GM19455 (cell line): ENCODE measurements at regions not wholly inside any gene's neighbourhood (a gene's known extent, or its start where the extent isn't known, plus 50 kb on each side); places are given as distances from the start of the nearest gene placed in this dataset.
"Not testable (repeated sequence)": the region's sequence is repeated elsewhere in the genome, so short reads cannot be mapped to it uniquely, and the experiment has no call there.

Source experiments
- ATAC-seq: cut with Tn5 transposase; IDR thresholded peaks from one replicate; pipeline ENCODE4 v1.9.1; 2021; ENCODE audit not compliant: unreplicated experiment

DNA sequence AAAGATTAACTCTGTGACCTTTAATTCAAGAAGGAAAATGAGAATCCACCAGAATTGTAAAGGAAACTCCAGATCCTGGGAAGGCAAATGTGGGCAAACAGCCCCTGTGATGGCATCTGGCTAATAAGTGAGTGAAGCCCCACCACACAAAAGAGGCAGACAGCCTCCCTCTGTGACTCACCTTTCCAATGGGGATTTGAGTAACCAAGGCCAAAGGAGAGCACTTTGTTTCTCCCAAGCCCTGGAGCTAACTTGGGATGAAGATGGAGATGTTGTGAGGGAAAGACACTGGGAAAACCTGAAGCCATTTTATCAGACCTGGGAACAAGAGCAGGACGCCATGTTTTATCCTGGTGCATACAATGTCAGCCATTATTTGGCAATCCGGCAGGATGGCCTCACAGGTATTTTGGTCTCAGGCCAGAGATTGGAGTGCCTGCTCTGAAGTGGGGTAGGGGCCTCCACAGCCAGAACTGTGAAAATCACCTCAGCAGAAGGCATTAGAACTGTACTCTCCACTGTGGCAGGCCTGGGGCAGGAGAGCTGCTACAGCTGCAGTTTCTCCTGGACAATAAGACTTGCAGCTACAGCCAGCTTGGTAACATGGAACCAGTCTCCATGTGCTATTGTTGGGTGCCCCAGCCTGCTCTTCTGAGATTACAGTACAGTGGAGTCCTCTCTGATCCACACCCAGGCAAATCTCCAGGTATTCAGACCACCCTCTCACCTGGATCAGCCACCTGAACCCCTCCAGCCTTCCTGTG, 96.6 kb upstream of the PCED1B start:
- no peak for ATAC-seq

DNA sequence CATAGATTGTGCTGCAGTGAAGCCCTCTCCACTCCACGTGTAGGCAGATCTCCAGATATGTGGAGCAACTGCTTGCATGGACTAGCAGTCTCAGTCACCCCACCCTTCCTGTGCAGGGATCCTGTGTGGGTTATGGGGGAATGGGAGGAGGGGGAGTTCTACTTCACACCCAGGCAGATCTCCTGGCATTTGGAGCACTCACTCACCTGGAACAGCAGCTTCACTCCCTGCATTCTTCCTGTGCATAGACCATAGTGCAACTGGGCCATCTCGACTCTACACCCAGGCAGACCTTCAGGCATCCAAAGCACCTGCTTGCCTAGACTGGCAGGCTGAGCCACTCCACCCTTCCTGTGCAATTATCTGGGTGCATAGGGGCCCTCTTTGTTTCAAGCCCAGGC, 96.0 kb upstream of the PCED1B start:
- no peak for ATAC-seq

DNA sequence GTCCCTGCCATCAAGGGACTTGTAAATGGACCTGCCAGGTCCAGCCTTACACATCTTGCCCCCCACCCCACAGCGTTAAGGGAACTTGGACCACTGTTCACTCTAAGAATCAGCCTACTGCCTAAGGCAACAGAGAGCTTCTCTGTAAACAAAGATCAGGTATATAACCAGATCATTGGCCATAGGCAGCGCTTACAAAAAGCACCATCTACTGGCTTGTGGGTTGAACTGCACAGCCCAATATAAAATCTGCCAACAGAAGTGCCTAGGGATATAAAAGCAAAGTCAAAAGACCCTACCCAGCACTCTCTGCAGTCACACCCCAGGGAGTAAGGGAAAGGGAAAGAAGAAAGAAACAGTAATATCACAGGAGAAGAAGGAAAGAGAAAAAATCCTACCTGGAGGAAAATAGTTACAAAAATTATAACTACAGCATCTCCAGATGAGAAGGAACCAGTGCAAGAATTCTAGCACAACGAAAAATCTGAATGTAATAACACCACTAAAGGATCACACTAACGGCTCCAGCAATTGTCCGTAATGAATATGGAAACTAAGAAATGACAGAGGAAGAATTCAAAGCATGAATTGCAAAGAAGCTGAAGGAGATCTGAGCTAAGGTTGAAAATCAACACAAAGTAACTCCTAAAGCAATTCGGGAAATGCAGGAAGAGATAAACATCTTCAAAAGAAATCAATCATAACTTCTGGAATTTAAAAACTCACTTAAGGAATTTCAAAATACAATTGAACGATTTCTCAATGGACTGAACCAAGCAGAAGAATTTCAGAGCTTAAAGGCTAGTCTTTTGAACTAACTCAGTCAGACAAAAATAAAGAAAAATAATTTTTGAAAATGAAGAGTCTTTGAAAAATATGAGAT, 95.2 kb upstream of the PCED1B start:
- peak; percentile 72 for ATAC-seq

DNA sequence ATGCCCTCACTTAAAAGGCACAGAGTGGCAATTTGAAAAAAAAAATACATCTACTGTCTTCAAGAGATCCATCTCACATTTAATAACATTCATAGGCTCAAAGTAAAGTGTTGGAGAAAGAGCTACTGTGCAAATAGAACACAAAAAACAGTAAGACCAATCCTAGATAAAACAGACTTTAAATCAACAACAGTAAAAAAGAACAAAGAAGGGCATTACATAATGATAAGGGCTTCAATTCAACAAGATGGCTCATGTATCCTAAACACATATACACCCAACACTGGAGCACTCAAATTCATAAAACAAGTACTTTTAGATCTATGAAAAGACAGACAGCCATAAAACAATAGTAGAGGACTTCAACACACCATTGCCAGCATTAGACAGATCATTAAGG, 93.6 kb upstream of the PCED1B start:
- ATAC-seq: no peak

DNA sequence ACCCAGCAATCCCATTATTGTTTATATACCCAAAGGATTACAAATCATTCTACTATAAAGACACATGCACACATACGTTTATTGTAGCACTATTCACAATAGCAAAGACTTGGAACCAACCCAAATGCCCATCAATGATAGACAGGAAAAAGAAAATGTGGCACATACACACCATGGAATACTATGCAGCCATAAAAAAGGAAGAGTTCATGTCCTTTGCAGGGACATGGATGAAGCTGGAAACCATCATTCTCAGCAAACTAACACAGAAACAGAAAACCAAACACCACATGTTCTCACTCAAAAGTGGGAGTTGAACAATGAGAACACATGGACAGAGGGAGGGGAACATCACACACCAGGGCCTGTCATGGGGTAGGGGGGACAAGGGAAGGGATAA, 91.3 kb upstream of the PCED1B start:
- not testable (repeated sequence) for ATAC-seq

DNA sequence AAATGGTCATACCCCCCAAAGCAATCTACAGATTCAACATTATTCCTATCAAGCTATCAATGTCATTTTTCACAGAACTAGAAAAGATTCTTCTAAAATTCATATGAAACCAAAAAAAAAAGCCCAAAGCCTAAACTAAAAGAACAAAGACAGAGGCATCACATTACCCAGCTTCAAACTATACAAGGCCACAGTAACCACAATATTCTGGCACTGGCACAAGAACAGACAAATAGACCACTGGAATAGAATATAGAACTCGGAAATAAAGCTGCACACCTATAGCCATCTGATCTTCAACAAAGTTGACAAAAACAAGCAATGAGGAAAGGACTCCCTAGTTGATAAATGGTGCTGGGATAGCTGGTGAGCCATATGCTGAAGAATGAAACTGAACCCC, 89.2 kb upstream of the PCED1B start:
- no peak for ATAC-seq

DNA sequence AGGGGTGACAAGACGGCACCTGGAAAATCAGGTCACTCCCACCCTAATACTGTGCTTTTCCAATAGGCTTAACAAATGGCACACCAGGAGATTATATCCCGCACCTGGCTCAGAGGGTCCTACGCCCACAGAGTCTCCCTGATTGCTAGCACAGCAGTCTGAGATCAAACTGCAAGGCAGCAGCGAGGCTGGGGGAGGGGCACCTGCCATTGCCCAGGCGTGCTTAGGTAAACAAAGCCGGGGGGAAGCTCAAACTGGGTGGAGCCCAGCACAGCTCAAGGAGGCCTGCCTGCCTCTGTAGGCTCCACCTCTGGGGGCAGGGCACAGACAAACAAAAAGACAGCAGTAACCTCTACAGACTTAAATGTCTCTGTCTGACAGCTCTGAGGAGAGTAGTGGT, 87.4 kb upstream of the PCED1B start:
- ATAC-seq: not testable (repeated sequence)

DNA sequence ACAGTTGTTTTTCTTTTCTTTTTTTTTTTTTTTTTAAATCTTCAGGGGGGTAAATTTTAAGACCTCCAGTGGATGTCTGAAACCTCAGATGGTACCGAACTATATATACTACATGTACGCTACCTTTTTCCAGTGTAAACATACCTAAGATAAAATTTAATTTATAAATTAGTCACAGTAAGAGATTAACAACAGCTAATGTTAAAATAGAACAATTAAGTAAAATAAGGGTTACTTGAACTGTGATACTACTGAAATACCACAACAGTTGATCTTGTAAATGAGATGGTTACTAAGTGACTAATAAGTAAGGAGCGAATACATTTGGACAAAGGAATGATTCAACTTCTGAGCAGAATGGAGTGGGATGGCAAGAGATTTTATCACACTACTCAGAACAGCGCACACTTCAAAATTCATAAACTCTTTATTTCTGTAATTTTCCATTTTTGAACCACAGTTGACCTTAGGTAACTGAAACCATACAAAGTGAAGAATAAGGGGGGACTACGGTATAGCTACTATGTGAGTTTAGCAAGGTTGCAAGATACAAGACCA, 80.5 kb upstream of the PCED1B start:
- no peak for ATAC-seq

DNA sequence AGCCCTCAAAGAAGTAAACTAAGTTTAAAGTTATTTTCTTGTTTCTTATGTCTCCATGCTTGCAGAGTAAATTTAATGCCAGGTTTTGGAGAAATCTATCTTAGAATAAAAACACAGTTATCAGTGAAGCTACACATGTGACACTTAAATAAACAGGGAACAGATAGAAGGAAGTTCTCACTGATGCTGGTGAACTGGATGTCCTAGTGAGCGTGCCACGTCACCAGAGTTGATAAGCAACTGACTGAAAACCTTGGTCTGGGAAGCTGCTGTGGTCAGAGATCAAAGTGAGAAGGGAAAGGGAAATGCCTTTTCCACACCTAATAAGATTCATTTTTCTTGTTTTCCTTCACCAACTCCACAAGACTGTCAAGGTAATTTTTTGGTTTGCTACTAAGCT, 74.8 kb upstream of the PCED1B start:
- ATAC-seq: no peak

DNA sequence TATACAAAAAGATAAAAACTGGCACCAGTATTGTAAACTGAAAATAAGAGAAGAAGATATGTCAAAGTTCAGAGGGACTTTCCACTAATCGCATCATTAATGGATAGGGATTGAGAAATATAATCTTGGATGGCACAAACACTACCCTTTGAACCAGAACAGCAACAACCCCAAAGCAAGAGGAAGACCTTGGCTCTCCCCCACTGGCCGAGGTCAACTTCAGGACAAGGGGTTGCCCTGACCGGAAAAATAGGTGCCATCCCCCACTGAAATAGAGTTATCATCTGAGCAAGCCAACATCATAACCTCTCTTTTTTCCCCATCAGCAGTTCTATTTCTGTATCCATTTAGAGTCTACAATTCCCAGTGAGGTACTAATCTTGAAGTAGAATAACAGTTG, 72.4 kb upstream of the PCED1B start:
- no peak for ATAC-seq

DNA sequence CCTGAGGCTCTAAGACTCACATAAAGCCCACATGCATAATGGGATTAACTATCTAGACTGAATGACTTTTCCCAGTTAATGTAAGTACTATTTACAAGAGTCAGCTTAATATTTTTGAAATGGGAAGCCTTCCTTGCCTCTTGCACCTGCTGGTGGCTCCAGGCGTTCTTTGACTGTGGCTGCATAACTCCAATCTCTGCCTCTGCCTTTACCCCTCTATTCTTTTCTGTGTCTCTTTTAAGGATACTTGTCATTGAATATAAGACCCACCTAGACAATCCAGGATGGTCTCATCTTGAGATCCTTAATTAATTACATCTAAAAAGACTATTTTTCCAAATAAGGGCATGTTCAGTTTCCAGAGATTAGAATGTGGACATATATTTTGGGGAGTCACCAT, 66.9 kb upstream of the PCED1B start:
- no peak for ATAC-seq

DNA sequence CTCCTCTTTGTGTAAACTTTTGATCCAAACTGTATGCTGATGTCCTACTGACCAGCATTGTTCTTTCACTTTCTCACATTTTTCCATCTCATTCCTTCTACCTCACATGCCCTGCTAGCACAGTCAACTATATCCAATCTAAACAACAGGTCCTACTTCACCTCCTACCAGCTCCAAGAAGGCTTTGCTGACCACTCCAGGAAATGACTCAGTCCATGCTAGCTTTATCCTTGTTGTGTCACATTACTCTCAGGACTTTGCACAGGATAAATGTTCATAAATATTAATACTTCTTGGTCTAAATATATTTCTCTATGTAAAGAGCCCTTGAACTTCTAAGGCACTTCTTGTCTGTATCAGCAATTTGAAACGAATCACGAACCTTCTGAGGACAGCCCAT, 64.9 kb upstream of the PCED1B start:
- no peak for ATAC-seq

DNA sequence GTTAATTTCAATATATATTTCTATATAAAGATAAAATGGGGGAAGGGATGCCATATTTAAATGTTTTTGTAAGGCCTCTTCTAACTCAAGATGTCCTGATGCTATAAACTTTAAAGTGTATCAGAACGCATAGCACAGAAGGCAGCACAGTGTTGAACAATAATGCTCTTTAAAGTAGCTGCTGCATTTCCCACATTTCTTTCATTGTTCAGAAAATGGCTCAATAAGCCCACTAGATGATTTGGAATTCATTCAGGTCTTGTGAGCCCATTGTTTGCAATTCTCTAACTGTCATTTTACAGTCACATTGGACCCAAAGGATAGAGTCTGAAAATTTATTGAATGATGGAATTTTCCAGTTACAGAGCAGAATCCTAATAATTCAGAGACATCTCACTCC, 64.0 kb upstream of the PCED1B start:
- ATAC-seq: no peak

DNA sequence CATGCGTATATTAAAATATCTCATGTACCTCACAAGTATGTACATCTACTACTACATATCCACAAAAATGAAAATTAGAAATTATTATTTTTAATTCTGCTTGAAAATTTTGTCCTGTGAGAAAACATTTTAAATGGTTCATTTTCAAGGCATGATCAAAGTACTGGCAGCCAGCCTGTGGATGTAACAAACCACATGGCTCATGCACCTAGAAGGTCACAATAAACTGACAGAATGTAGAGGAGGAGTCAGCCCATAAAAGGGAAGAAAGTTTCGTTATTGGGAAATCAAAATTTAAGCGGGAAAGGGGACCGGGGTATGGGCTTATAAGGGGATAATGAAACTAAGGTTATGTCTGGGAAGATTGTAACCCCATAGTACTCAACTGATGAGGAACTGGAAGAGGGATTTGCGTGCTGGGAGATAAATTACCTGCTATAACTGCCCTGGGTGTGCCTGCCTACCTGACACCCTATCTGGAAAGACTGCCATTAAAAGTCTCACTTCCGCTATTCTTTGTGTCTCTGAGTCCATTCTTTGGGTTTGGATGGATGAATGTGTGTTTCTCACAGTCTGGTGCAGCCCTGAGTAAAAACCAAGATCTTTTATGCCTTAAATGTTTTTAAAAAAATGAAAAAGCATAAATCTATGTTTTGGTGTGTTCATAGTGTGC, 62.2 kb upstream of the PCED1B start:
- ATAC-seq: no peak

DNA sequence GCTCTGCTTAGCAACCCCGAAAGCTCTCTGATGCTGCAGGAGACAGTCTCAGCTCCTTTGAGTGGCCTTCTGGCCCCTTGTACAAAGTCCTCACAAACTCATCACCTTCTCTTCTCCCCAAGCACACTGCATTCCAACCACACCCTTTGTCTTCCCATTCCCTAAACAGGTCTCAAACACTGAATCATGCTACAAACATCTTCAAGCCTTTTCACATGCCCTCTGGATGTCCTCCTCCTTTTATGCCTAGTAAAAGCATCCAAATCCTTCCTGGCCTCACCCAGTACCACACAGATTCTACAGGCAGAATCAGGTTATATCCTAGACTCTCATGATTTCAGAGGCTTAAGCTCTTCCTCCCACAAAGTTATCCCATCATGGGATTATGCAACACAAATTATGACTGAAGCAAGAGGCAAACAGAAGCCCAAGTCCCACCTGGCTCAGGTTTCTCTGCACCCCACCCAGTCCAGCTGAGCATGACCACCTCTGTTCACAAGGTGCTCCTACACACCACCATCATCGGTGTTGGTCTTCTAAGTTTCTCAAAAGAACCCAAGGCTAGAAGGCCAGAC, 61.4 kb upstream of the PCED1B start:
- no peak for ATAC-seq

DNA sequence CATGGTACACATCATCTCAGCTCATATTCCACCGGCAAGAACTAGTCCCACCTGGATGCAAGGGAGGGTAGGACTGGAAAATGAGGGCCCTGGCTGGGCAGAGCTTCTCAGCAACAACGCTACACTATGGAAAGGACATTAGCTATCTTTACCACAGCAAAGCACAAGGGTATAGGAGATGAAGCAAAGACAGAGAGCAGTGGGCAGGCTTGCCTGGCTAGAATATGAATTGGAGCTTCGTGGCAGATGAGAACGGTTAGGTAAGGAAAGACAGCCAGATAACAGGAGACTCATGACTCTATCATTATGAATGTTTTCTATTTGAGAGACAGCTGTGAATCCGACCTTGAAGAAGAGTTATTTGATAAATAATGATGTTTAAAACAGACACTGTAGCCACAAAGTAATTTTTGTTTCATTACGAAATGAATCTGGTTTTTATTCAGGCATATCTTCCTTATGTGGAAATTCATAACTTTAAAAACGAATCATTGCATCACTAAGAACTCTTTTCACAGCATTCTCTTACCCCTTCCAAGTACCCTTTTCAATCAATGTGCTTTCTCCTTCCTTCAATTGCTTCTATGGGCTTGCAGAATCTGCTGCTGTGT, 59.1 kb upstream of the PCED1B start:
- no peak for ATAC-seq

DNA sequence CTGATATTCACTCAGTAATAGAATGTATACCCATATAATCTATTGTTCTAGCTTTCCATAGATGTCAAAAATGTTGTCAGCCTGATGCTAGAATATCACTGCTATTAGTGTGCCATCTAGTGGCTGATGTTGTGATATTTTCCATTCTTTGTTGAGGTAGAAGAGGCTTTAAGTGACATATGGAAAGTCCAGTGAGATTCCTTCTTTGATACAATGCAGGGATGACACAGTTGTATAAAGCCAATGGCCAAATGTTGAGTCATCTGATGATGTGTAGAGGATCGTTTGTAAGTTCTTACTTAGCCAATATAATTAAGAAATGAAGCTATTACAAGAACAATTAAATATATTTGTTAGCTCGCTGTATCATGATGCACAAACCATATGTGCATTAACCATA, 58.1 kb upstream of the PCED1B start:
- ATAC-seq: no peak

DNA sequence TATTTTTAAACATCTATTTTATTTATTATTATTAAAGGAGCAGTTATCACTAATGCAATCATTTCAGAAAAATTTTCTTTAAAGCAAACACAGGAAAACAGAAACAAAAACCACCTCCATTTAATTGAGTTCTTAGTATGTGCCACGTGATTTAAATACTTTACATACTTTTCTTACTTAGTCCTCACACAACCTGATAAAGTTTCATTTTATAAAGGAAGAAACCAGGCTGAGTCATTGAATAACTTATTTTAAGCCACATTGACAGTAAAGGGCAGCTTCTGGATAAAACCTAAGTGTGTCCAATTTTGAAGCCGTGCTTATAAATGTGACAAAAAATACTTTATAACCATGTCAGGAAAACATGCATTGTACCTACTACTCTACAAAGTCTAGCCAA, 57.1 kb upstream of the PCED1B start:
- no peak for ATAC-seq

DNA sequence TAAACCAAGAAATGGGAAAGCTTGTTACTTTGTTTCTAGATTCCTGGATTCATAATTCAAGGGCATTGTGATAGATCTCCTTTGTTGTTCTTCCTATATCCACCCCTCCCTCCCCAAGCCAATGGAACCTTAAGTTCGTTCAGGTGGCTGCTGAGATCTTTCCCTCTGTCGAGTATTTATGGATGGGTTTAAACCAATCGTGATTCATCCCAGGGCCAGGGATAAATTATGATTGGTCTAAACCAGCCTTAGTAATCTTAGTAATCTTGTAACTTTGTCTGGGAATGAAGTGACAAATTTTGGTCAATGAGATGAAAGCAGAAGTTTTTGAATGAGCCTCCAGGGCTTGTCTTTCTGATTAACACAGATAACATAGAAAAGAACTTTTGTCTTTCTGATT, 56.1 kb upstream of the PCED1B start:
- no peak for ATAC-seq

DNA sequence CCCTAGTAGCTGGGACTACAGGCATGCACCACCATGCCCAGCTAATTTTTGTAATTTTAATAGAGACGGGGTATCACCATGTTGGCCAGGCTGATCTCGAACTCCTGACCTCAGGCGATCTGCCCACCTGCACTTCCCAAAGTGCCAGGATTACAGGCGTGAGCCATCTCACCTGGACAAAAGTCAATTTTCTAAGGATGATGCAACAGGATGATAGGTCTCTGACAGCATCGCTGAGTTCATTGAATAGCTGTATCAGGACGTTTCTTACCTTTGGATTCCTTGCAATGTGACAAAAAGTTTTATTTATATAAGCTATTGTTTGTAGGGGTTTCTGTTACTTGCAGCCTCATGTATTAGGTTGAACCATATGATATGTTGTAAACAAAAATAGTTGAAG, 55.5 kb upstream of the PCED1B start:
- no peak for ATAC-seq

DNA sequence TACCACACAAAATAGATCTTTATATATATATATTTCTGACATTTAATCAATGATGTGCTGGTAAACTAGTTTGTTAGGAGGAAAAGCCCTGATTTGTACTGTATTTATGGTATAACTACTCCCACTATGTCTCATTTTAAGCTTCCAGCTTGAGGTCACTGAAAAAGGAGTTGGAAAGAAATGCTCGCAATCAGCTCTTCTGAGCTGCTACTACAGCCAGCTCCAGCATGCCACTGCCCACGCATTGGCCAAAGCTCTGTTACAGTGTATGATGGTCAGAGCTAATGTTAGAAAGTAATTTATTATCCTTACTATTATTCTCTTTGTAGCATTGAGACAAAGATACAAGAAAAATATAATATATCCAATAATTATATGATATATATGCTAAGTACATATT, 55.0 kb upstream of the PCED1B start:
- no peak for ATAC-seq
